Caco-2 (cell line): ENCODE measurements at regions not wholly inside any gene's neighbourhood (a gene's known extent, or its start where the extent isn't known, plus 50 kb on each side); places are given as distances from the start of the nearest gene placed in this dataset.

Source experiments
- BruUV-seq: library from RNA; stranded (reverse); fragments of 400-500 nt; replicated peaks from 2 replicates; lab custom pipeline; 2021; lab: Mats Ljungman, UMichigan
- CTCF ChIA-PET: fragments of 300-600 bp; sonication (Branson Sonifier 250); formaldehyde crosslinking; loops from one replicate; lab custom pipeline; 2022; ENCODE audit warnings: antibody characterized with exemption; lab: Charles Lee
- POLR2A ChIA-PET: fragments of 300-600 bp; sonication (Branson Sonifier 250); formaldehyde crosslinking; loops from one replicate; lab custom pipeline; 2022; ENCODE audit warnings: antibody characterized with exemption; lab: Charles Lee
- DNase-seq, 2 experiments: peaks; one replicate each; pipeline versions ENCODE4 v3.0.0 to v3.0.0-alpha.2; 2020 to 2022
- H3K27me3 ChIP-seq: replicated peaks from 2 replicates; pipeline ENCODE4 v1.6.0; 2011; ENCODE audit warnings: low read length; ENCODE audit not compliant: control insufficient read depth, insufficient read depth
- H3K36me3 ChIP-seq: 2 replicates; pipeline ENCODE4 v1.5.1; 2011; ENCODE audit warnings: low read length; ENCODE audit not compliant: control insufficient read depth, insufficient read depth
- H3K4me1 ChIP-seq: fragments of 250-450 bp; sonication (Bioruptor Pico); 2 replicates; pipeline ENCODE4 v1.5.1; 2020; ENCODE audit warnings: mild to moderate bottlenecking
- H3K4me3 ChIP-seq: 2 replicates; pipeline ENCODE4 v1.5.1; 2011; ENCODE audit warnings: low read depth, mild to moderate bottlenecking, control low read depth, low read length
- H3K9me3 ChIP-seq: fragments of 250-450 bp; sonication (Bioruptor Pico); 2 replicates; pipeline ENCODE4 v1.5.1; 2020; ENCODE audit warnings: mild to moderate bottlenecking, moderate library complexity
- H3K27ac Mint-ChIP-seq: one replicate; pipeline ENCODE4 v1.8.0; 2022; ENCODE audit warnings: mixed read lengths; ENCODE audit not compliant: unreplicated experiment
- H3K27me3 Mint-ChIP-seq: one replicate; pipeline ENCODE4 v1.8.0; 2022; ENCODE audit warnings: mixed read lengths; ENCODE audit not compliant: insufficient read depth, unreplicated experiment
- H3K36me3 Mint-ChIP-seq: one replicate; pipeline ENCODE4 v1.8.0; 2022; ENCODE audit warnings: mild to moderate bottlenecking, mixed read lengths; ENCODE audit not compliant: insufficient read depth, unreplicated experiment
- H3K4me1 Mint-ChIP-seq: one replicate; pipeline ENCODE4 v1.8.0; 2022; ENCODE audit warnings: low read depth, mixed read lengths; ENCODE audit not compliant: unreplicated experiment
- H3K4me3 Mint-ChIP-seq: one replicate; pipeline ENCODE4 v1.8.0; 2022; ENCODE audit warnings: mild to moderate bottlenecking, moderate library complexity, mixed read lengths; ENCODE audit not compliant: unreplicated experiment
- H3K9me3 Mint-ChIP-seq: one replicate; pipeline ENCODE4 v1.8.0; 2022; ENCODE audit warnings: mixed read lengths; ENCODE audit not compliant: unreplicated experiment
- intact Hi-C: fragments of 100-400 bp; cut with micrococcal nuclease; formaldehyde crosslinking; loops from one replicate; pipeline ENCODE4 v1.10.0; 2022; ENCODE audit not compliant: unreplicated experiment
- TF ChIP-seq, protein P1 (sequence below), 2 experiments: fragments of 200-600 bp in 1 of 2; IDR thresholded peaks; 1 replicate in 1 of 2; 2 replicates in 1 of 2; pipeline versions ENCODE4 v1.5.1 to v1.8.0; 2011 to 2022; ENCODE audit warnings: antibody characterized with exemption in 1 of 2, control low read depth in 1 of 2, inconsistent platforms in 1 of 2, low read depth in 1 of 2, low read length in 1 of 2, mild to moderate bottlenecking in 1 of 2, moderate library complexity in 1 of 2; ENCODE audit not compliant: insufficient read depth in 1 of 2, severe bottlenecking in 1 of 2, unreplicated experiment in 1 of 2

GRCh38 chr12:33654313-33654712 lies 214.7 kb upstream of the SYT10 start:
- Histone ChIP-seq H3K4me3 (no peak overlapping the region), H3K4me1 (no peaks in the 10 kb centered on the region), H3K9me3 (no peaks in the 10 kb centered on the region), H3K36me3 (no peaks in the 10 kb centered on the region), H3K27me3 (no peaks in the 10 kb centered on the region)
- no peak overlapping the region for H3K4me3 Mint-ChIP-seq
- H3K4me1 Mint-ChIP-seq: no peaks in the 10 kb centered on the region
- peaks cover 3% of the 10 kb centered on the region for H3K27me3 Mint-ChIP-seq
- H3K9me3 Mint-ChIP-seq: peaks cover 9% of the 10 kb centered on the region
- CTCF ChIA-PET: no interaction called here
- intact Hi-C loops: no loop called here
- POLR2A ChIA-PET: no interaction called here
- BruUV-seq: no TSS peak
- H3K27ac Mint-ChIP-seq: no peak overlapping the region
- H3K36me3 Mint-ChIP-seq: no peaks in the 10 kb centered on the region
- TF ChIP-seq, protein P1, sequence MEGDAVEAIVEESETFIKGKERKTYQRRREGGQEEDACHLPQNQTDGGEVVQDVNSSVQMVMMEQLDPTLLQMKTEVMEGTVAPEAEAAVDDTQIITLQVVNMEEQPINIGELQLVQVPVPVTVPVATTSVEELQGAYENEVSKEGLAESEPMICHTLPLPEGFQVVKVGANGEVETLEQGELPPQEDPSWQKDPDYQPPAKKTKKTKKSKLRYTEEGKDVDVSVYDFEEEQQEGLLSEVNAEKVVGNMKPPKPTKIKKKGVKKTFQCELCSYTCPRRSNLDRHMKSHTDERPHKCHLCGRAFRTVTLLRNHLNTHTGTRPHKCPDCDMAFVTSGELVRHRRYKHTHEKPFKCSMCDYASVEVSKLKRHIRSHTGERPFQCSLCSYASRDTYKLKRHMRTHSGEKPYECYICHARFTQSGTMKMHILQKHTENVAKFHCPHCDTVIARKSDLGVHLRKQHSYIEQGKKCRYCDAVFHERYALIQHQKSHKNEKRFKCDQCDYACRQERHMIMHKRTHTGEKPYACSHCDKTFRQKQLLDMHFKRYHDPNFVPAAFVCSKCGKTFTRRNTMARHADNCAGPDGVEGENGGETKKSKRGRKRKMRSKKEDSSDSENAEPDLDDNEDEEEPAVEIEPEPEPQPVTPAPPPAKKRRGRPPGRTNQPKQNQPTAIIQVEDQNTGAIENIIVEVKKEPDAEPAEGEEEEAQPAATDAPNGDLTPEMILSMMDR (IDR thresholded peaks at IDR 0.05; ENCODE audit: insufficient read depth in 1 of 2, low read depth in 1 of 2, low read length in 1 of 2, severe bottlenecking in 1 of 2, unreplicated experiment in 1 of 2): no peak
- DNase-seq: no peak

DNA sequence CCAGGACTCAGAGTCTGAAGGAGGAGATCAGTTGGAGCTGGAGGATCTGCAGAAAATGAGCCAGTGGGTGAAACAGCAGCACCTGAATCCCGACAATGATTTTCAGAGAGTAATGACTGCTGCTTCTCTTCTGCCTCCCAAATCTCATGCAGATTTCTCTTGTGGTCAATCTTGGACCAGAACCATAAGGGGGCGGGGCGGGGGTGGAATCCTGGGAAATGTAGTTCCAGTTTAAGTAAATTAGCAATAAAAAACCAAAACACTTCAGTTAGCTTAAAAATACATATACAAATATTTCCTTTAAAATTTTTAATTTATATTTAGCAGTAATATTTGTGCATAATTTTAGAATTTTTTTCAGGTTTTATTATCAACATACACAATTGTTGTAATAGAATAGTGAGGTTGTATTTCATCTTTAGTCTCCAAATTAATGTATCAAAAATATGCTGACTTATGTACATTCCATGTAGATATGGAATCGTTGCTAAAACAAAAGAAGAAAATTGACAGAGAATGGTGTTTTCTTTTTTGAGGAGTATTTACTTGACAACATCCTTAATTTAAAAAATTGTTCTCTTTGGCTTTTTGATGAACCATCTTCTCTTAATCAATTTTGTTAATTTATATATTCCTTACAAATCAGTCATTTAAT lies 223.5 kb upstream of the SYT10 start:
- Mint-ChIP-seq H3K27me3 (no peaks in the 10 kb centered on the region), H3K9me3 (no peaks in the 10 kb centered on the region), H3K4me1 (no peaks in the 10 kb centered on the region), H3K36me3 (no peaks in the 10 kb centered on the region), H3K4me3 (no peak overlapping the region), H3K27ac (no peak overlapping the region)
- Histone ChIP-seq H3K4me3 (no peak overlapping the region), H3K27me3 (no peaks in the 10 kb centered on the region), H3K36me3 (no peaks in the 10 kb centered on the region), H3K9me3 (no peaks in the 10 kb centered on the region), H3K4me1 (no peaks in the 10 kb centered on the region)
- intact Hi-C loops: no loop called here
- TF ChIP-seq, protein P1 (IDR thresholded peaks at IDR 0.05; ENCODE audit: insufficient read depth in 1 of 2, low read depth in 1 of 2, low read length in 1 of 2, severe bottlenecking in 1 of 2, unreplicated experiment in 1 of 2): no peak
- CTCF ChIA-PET: no interaction called here
- POLR2A ChIA-PET: no interaction called here
- BruUV-seq: no TSS peak
- DNase-seq: peak in 1 of 2 experiments; percentile 28

DNA sequence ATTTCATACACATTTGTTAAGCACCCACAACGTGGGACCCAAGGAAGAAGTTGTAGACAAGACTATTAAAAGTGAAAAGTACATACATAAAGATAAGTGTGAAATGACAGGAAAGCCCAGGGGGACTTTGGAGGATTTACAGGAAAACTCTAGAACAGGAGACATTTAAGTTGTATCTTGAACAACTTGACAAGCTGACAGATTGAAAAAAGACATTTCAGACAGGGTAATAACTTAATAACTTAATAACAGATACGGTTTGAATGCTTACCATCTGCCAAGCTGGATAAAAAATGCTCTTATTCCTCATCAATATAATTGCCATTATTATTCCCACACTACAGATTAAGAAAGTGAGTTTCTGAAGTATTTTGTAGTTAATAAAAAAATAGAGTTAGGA lies 229.7 kb upstream of the SYT10 start:
- Histone ChIP-seq H3K36me3 (no peaks in the 10 kb centered on the region), H3K4me3 (no peak overlapping the region), H3K9me3 (no peaks in the 10 kb centered on the region), H3K4me1 (no peaks in the 10 kb centered on the region), H3K27me3 (no peaks in the 10 kb centered on the region)
- POLR2A ChIA-PET: no interaction called here
- Mint-ChIP-seq H3K9me3 (no peaks in the 10 kb centered on the region), H3K27me3 (peaks cover 3% of the 10 kb centered on the region), H3K27ac (no peak overlapping the region), H3K4me1 (no peaks in the 10 kb centered on the region), H3K36me3 (no peaks in the 10 kb centered on the region), H3K4me3 (no peak overlapping the region)
- DNase-seq: no peak
- no TSS peak for BruUV-seq
- CTCF ChIA-PET: no interaction called here
- intact Hi-C loops: no loop called here
- TF ChIP-seq, protein P1 (IDR thresholded peaks at IDR 0.05; ENCODE audit: insufficient read depth in 1 of 2, low read depth in 1 of 2, low read length in 1 of 2, severe bottlenecking in 1 of 2, unreplicated experiment in 1 of 2): no peak
